Ureter (tissue), 1 donor: ENCODE measurements at regions not wholly inside any gene's neighbourhood (a gene's known extent, or its start where the extent isn't known, plus 50 kb on each side); places are given as distances from the start of the nearest gene placed in this dataset.

ENCODE experiments used
- DNase-seq: peaks from one replicate; pipeline ENCODE4 v3.0.0-alpha.2; 2020; ENCODE audit warnings: low spot score
- donor health status: DM: yes; HTN: yes; CAD: no.

DNA sequence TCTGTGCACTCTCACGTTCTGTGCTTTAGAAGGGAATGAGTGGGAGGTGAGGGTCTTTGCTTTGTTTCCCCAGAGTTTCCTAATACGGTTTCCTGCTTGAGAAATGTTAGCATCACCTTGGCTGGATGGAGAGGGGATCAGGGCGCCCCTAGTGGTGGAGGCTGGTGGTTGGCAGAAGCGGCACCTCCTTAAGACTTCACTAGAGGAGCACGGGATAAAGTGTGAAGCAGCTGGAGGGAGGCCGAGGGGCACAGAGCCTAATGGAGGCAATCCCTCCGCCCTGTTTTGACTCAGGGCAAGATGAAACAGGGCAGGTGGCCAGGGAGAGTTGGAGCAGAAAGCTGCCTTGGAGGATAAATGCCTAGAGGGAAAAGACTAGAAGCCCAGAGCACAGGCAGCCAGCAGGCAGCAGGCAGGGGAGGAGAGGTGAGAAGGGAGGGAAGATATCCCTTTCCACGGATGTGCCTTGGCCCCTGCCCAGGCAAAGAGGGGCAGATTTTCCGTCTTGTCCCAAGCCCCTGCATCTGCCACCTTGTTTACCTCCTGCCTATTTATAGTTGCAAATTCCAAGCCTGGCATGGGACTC is 56.0 kb upstream of the BTRC start:
- DNase-seq = peak; percentile 75

DNA sequence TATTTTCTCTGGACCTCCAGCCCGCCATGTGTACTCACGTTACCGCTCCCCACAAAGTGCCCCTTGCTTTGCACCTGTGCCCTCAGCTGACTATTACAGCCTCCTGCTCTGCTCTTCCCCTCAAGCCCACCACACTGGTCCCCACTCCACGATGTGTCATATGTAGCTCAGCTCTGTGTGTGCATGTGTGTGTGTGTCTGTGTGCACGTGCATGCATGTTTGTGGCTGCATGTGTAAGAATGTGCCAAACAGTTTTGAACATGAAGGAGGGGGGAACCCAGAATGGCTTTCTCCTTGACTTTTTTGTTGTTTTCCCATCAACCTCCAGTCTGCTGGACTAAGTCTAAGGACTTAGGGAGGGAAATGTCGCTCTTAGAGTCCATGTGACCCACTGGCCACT is 54.8 kb upstream of the BTRC start:
- DNase-seq = no peak

DNA sequence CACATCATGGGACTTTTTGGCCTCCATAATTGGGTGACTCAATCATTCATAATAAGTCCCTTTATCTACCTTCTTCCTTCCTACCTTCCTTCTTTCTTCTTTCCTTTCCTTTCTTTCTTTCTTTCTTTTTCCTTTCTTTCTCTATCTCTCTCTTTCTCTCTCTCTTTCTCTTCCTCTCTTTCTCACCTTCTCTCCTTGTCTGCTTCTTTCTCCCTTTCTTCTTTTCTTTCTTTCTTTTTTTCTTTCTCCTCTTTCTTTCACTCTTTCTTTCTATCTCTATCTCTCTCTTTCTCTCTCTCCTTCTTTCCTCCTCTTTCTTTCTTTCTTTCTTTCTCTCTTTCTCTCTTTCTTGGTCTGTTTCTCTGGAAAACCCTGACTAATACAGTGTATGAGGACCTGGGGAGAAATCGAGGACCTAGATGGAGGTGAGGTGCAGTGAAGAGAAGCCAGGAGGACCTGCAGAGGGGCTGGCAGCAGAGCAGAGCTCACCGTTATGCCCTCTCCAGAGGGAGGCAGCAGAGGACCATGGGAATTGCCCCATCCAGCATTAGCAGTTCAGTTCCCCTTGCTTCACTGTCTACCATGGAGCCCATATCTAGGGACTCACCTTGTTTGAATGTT is 52.7 kb upstream of the BTRC start:
- no peak for DNase-seq

DNA sequence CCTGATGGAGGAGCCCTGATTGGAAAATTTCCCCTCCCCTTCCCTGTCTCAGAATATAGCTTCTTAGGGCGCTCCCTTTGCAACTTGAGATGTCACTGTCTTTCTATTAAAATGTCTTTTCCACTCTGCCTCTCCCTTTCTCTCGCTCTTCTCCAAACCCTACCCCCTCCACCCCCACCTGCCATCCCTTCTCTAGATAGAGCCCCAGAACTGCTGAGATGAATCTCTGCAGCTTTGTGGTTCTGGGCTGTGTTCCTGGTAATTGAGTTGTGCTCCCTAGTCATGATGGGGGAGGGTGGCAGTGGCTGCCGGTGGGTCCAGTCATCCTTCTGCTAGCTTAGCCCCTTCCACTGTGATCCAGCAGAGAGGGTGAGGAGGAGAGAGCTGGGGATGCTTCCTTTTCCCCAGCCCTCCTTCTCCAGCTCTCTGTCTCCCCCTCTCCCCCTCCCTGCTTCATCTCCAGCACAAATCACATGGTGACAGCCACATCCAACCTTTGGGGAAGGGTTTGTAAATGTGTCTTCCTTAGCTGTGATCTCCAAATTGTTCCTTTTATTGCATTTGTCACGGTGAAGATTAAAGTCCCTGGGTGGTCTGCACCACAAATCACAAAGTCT is 50.8 kb upstream of the BTRC start:
- no peak for DNase-seq
